Activated CD4-positive, alpha-beta T cell treated with anti-CD3 and anti-CD28 coated beads for 48 hours (primary cell): ENCODE measurements at regions not wholly inside any gene's neighbourhood (a gene's known extent, or its start where the extent isn't known, plus 50 kb on each side); places are given as distances from the start of the nearest gene placed in this dataset.
"Not testable (repeated sequence)": the region's sequence is repeated elsewhere in the genome, so short reads cannot be mapped to it uniquely, and the experiment has no call there.

Experiments
- DNase-seq: peaks from one replicate; pipeline ENCODE4 v3.0.0-alpha.2; 2020

DNA sequence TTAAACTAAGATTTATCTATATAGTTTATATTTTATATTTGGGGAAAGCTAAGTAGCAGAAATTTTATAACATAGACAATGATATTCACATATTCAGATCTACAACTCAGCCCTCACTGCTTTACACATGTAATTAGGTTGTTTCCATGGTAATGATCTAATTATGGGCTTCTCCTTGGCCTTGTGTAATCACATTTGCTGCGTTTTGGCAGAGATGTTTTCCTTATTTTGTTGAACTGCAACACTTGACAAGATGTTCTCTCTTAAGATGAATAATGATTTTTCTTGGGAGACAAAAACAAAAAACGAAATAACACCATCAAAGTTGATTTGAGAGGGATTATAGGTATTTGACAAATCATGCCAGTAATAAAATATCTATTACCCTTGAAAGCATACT lies 635.6 kb upstream of the TBL1XR1 start:
- DNase-seq, result no peak

DNA sequence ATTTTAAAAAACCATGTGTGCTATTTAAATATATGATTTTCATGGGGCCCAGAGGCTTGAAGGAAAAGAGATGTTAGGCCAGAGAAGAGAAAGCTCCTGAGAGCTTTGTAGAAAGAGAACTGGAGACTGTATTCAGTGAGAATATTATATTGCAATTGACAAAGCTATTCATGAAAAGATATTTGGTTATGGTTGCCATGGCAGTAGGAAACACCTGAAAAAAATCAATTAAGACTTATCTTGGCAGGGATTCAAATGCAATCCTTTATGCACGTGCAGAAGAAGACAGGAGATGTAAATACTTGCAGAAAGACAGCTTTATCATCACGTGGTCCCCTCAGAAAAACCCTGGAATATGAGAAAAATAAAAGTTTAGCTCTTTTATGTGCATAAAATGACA lies 636.0 kb upstream of the TBL1XR1 start:
- no peak for DNase-seq

DNA sequence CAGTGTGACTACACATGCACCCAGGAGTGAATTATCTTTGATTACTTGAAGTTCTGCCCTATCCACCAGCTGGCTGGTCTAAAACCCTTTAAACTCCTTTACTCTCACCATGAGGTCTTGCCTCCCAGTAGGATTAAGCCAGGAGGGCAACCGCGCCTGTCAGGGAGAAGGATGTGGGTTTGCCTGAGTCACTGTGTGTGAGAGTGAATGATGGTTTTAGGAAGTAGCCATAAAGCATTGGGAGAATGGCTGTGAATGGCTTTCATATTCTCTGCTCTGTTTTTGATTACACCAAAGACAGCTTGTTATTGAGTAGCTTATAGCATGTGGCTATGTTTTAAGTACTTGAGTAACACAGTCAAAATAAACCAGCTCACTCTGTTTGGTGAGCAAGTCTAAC lies 637.7 kb upstream of the TBL1XR1 start:
- no peak for DNase-seq

DNA sequence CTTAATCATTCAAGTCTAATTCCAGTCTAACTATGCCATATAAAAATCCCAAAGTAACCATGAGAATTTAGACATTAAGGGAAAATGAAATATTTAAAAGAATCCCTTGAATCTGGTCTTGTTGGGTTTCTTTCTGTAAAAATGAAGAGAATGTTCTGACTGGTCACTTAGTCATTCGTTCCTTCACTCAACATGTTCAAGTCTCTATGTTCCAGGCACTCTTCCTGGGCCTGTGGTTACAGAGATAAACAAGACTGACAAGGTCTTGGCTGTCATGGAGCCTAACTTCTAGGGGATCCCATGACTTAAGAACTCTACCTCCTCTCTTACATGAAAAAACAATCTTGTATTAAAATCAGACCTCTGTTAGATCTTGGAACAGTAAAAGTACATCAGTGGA lies 638.6 kb upstream of the TBL1XR1 start:
- no peak for DNase-seq

DNA sequence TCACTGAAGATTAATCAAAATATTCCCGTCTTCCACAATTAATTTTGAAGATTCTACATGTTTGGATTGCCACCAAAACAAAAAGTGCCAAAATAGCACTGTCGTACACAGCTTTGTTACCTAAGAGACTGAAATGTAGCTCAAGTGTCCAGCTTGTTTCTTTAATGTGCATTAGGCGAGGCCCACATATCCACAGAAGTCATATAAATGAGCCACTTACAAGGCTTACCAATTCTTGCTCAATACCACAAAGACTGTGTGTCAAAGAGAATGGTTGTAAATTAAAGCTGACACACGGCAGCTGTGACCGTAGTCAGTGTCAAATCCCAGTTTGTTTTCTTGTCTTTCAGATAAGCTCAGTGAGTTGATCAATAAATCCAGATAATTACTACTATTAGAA lies 639.4 kb upstream of the TBL1XR1 start:
- no peak for DNase-seq

- DNase-seq, result no peak
These were observed 640.8 kb upstream of the TBL1XR1 start for GRCh38 chr3:177837951-177838655.

GRCh38 chr3:177838766-177839350 lies 641.6 kb upstream of the TBL1XR1 start:
- no peak for DNase-seq

DNA sequence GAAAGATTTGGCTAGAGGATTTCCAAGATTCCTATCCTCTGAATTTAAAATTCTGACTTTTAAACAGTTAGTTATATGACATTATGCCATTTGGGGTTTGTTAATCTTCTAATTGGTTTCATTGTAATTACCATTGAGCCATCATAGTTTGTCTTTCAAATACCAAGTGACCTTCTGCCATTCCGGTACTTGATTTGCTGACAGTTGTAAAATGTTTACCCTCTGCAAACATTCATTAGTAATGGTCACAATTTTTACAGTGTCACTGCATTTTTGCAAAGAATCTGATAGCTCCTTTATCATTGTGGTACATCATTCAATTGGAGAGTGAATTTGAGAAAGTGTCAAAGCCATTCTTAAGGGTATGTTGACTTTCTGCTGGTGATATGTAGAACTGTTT lies 645.0 kb upstream of the TBL1XR1 start:
- no peak for DNase-seq

DNA sequence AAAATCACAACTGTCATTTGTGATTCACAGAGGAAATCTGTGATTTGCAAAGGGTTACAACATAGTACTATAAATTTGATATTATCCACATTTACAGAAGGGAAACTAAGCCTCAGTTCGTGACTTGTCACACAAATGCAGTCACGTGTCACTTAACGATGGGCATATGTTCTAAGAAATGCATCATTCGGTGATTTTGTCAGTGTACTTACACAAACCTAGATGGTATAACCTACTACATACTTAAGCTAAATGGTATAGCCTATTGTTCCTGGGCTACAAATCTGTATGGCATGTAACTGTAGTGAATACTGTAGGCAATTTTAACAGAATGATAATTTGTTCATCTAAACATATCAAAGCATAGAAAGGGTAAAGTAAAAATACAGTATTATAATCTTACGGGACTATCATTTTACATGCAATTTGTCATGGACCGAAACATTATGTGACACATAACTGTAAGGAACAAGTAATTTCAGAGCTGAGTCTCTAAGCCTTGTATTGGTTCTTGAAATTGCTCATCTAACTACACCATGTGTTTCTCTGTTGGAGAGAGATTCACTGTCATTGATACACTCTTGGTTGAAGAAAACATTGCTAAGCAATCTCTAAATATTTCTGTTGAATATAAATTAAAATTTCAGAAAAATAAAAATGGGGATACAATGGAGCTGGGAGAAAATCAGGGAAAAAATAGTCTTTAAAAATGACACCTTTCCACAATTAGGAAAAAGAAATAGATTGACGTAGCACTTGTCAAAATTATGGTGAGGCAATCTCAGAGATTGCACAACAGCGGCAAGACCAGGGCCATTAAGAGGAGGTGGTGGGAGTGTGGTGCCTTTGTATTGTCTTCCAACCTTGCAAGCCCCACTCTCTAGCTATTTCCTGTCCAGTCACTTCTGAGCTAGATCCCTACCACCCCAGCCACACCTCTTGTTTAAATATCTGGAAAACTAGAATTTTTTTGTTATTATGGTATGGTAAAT lies 645.8 kb upstream of the TBL1XR1 start:
- DNase-seq, result no peak

- no peak for DNase-seq
These were observed 654.9 kb upstream of the TBL1XR1 start for GRCh38 chr3:177852001-177852807.

DNA sequence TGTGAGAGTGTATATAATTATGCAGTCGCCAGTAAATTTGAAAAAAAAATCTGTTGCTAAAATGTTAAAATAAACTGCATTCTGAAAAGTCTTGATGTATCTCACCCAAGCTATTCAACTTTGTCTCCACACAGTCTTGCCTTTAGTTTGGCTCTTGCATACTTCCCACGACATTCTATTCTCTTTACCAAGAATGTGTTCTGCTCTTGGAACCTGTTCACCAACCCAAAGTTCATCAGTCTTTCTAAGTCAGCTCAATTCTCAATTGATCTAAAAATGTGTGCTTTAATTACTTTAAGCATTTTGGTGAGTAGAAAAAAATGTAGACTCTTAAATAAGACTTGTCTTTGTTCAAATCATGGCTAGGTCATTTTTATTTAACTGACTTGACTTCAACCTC lies 657.7 kb upstream of the TBL1XR1 start:
- no peak for DNase-seq

GRCh38 chr3:177860184-177860583 lies 662.9 kb upstream of the TBL1XR1 start:
- no peak for DNase-seq

DNA sequence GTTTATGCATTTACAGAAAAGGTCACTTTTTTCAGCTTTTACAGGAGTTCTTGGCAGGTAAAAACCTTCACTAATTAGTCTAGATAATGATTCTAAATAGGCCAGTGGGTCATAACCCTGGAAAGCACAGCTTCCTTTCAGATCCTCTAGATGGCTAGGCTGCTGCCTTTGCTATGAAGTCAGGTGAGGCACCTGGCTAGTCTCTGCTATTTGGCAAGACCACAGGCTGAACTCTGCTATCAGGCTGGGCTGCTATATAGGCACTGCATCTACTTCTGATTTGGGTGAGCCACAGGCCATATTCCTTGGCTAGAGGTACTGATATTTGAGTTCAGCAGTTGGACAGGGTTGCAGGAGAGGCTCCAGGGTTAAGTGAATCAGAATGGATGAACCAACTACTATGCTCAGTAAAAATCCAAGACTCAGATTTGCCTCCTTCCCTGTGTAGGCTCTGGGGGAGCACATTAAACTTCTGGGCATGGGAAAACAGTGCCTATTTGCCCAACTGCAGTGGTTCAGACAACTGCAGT lies 665.7 kb upstream of the TBL1XR1 start:
- no peak for DNase-seq

DNA sequence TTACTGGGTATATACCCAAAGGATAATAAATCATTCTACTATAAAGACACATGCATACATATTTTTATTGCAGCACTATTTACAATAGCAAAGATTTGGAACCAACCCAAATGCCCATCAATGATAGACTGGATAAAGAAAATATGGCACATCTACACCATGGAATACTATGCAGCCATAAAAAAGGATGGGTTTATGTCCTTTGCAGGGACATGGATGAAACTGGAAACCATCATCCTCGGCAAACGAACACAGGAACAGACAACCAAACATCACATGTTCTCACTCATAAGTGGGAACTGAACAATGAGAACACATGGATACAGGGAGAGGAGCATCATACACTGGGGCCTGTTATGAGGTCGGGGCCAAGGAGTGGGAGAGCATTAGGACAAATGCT lies 665.0 kb upstream of the KCNMB2 start:
- DNase-seq, result not testable (repeated sequence)

DNA sequence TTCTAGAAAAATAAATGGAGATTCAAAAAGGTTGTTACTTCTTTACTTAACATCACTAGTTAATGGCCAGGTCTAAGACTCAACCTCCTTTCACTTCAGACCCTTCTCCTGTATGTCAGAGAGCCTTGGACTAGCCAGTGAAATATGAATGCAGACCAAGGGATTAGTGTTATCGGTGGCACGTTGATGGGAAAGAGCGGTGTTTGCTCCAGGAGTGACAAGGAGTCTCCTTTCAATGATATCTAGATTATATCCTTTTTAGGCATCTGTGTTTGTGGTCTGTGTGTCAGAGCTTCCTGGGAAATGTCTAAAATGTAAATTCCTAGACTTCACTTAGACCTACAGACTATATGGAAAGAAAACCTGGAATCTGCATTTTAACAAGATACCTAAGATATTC lies 658.0 kb upstream of the KCNMB2 start:
- DNase-seq, result no peak

- DNase-seq, result no peak
These were observed 657.3 kb upstream of the KCNMB2 start for GRCh38 chr3:177878957-177879356.

DNA sequence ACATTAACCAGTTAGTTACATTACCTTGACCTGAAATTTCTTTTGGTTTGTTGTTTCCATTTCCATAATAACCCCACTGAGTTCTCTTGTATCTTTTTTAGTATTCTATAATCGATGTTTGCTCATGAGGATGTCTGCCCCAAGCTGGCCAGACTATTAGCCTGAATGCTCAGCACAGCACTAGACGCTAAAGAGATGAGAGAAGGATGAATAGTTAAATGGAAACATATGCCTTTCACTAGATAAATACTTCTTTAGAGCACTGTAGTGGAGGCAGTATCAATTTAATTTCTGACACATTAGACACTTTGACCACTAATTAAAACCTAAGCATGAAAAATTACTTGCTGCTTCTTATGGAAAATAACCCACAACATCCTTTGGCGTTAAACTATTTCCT lies 654.9 kb upstream of the KCNMB2 start:
- no peak for DNase-seq

GRCh38 chr3:177882124-177882648 lies 654.0 kb upstream of the KCNMB2 start:
- peak; percentile 37 for DNase-seq

DNA sequence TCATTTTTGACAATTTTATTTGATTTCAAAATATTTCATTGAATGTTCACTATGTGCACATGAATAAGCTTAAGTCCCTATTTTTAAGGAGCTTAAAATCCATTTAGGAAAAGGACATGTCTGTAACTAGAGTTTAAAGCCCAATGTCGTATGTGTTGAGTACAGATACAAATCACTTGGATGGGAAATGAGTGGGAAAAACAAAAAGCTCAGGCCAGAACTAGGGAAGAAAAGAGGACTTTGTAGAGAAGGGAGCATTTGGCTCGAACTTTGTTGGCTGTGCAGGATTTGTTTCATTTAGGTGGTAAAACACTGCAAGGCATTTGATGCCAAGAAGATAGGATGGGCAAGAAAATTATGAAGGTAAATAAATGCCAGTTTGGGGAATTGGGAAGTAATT lies 653.1 kb upstream of the KCNMB2 start:
- DNase-seq, result no peak

GRCh38 chr3:177883957-177884356 lies 652.3 kb upstream of the KCNMB2 start:
- DNase-seq, result no peak

- DNase-seq, result no peak
These were observed 651.2 kb upstream of the KCNMB2 start for GRCh38 chr3:177885063-177885462.

DNA sequence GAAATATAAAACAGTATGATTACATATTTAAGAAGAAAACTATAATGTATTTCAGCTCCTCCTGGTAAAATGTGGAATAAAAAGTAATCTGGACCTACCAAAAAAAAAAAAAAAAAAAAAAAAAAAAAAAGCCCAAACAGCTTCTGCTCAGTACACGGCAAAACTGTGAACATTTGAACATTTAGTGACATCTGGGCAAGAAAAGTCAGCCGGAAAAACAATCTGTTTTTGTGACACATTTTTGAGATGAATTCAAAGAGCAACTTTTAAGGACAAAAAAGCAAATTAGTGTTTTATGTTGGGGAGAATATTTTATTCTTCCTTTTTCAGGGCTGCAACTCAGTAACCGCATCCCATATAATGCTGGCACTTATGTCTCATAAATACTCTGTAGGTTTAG lies 649.7 kb upstream of the KCNMB2 start:
- DNase-seq, result no peak
